ENCODE measurements at regions not wholly inside any gene's neighbourhood (a gene's known extent, or its start where the extent isn't known, plus 50 kb on each side); places are given as distances from the start of the nearest gene placed in this dataset.

GRCh38 chr13:107834717-107835116 lies 380.6 kb downstream of the LIG4 start:
- no peak for DNase-seq
- peaks cover 0 to 25% (median 0%) of the 10 kb centered on the region in 9 donors for H3K9me3 Mint-ChIP-seq
- H3K27ac Mint-ChIP-seq: no peak overlapping the region
- peaks cover 0 to 2% (median 0%) of the 10 kb centered on the region in 4 donors for H3K4me1 Mint-ChIP-seq
- peaks cover 0 to 13% (median 2%) of the 10 kb centered on the region in 5 donors for H3K27me3 Mint-ChIP-seq
- H3K4me3 Mint-ChIP-seq: no peak overlapping the region
- POLR2A ChIA-PET: no interaction called here
- H3K36me3 Mint-ChIP-seq: no peaks in the 10 kb centered on the region
- no peak for ATAC-seq

- Mint-ChIP-seq H3K27ac (no peak overlapping the region), H3K4me3 (no peak overlapping the region), H3K4me1 (peaks cover 0 to 2% (median 0%) of the 10 kb centered on the region in 4 donors), H3K27me3 (peaks cover 0 to 13% (median 3%) of the 10 kb centered on the region in 5 donors), H3K36me3 (no peaks in the 10 kb centered on the region), H3K9me3 (peaks cover 0 to 26% (median 0%) of the 10 kb centered on the region in 9 donors)
- no peak for ATAC-seq
- no peak for DNase-seq
- POLR2A ChIA-PET: no interaction called here
Observed at GRCh38 chr13:107834281-107834680, 381.1 kb downstream of the LIG4 start.

- Mint-ChIP-seq H3K4me1 (peaks cover 0 to 2% (median 0%) of the 10 kb centered on the region in 4 donors), H3K9me3 (peaks cover 0 to 26% (median 0%) of the 10 kb centered on the region in 9 donors), H3K27me3 (peaks cover 0 to 13% (median 1%) of the 10 kb centered on the region in 5 donors), H3K36me3 (no peaks in the 10 kb centered on the region), H3K27ac (no peak overlapping the region), H3K4me3 (no peak overlapping the region)
- POLR2A ChIA-PET: no interaction called here
- DNase-seq: no peak
- ATAC-seq: no peak
Observed at GRCh38 chr13:107832500-107833100, 382.7 kb downstream of the LIG4 start.

GRCh38 chr13:107830804-107831203 lies 384.5 kb downstream of the LIG4 start:
- Mint-ChIP-seq H3K9me3 (peaks cover 0 to 26% (median 0%) of the 10 kb centered on the region in 9 donors), H3K4me1 (peaks cover 0 to 2% (median 0%) of the 10 kb centered on the region in 4 donors), H3K27me3 (peaks cover 0 to 13% (median 3%) of the 10 kb centered on the region in 5 donors), H3K27ac (no peak overlapping the region), H3K36me3 (no peaks in the 10 kb centered on the region), H3K4me3 (no peak overlapping the region)
- POLR2A ChIA-PET: no interaction called here
- ATAC-seq (no peak), DNase-seq (no peak)

DNA sequence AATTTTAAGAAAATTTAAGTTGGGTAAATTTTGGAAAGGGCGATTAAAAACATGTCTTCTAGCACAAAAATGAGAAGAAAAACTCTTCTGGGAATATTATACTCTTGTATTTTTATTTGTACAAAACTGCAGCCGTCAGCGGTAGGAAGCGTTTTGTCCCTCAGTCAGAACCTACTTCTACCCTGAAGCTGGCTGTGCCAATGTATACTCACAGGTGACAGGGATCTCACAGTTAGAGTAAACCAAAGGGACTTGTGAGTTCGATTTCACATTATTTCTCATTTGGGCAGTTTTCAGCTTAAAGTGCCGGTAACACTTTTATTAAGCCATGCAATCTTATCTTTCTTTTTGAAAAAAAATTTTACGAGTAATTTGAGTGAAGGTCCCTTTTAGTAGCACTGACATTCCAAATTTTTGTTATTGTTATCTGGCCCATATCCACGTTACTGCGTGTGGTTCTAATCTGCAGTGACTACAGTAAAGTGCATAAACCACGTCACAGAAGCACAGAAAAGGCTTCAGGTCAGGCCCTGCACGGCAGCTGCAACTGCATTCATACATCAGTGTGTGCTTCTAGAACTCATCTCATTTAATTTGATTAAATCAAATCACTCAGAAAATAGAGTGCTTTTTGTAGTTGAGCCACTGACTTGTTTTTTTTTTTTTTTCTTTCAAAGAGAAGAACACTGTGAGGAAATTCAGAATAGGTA lies 387.3 kb downstream of the LIG4 start:
- ATAC-seq (no peak), DNase-seq (no peak)
- Mint-ChIP-seq H3K27me3 (peaks cover 0 to 12% (median 3%) of the 10 kb centered on the region in 5 donors), H3K9me3 (peaks cover 0 to 25% (median 0%) of the 10 kb centered on the region in 9 donors), H3K4me3 (no peak overlapping the region), H3K36me3 (no peaks in the 10 kb centered on the region), H3K4me1 (peaks cover 0 to 2% (median 0%) of the 10 kb centered on the region in 4 donors), H3K27ac (no peak overlapping the region)
- POLR2A ChIA-PET: no interaction called here

DNA sequence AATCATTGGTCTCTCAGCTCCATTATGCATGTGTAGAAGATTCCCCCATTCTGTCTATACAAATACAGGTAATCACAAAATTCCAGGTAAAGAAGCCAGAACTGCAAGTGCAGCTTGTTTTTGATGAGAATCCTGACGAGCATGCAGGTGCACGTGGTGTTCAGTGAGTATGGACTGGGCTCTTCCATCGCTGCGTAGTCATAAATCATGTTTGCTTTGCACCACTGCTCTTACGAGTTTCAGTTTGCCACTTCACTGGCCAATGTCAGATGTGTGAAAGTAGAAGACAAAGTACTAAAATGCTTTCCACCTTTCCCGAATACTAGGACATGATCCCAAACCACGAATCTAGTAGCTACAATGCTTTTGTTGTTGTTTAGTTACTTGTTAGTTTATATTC lies 390.7 kb downstream of the LIG4 start:
- Mint-ChIP-seq H3K4me1 (no peaks in the 10 kb centered on the region), H3K4me3 (no peak overlapping the region), H3K27ac (no peak overlapping the region), H3K27me3 (peaks cover 0 to 1% (median 0%) of the 10 kb centered on the region in 5 donors), H3K36me3 (no peaks in the 10 kb centered on the region), H3K9me3 (peaks cover 0 to 13% (median 0%) of the 10 kb centered on the region in 9 donors)
- POLR2A ChIA-PET: no interaction called here
- no peak for DNase-seq
- no peak for ATAC-seq

DNA sequence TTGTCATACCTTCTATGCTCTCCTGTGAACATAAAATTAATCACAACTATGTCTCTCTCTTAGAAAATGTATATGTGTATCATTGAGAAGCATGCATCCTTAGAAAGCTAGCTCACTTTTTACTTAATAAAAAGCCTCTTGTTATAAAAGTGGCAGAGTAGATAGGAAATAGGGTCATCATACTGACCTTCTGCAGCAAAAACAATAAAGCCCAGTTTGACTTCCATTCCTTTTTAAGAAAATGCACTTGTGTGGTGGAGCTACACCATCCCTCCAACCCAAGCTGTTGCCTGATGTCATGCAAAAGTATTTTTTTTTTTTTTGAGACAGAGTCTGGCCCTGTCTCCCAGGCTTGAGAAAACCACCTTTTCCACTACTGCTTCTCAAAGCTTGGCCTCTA lies 393.3 kb downstream of the LIG4 start:
- Mint-ChIP-seq H3K9me3 (peaks cover 0 to 6% (median 0%) of the 10 kb centered on the region in 9 donors), H3K4me1 (no peaks in the 10 kb centered on the region), H3K4me3 (no peak overlapping the region), H3K36me3 (no peaks in the 10 kb centered on the region), H3K27me3 (peaks cover 0 to 1% (median 0%) of the 10 kb centered on the region in 5 donors), H3K27ac (no peak overlapping the region)
- no peak for ATAC-seq
- POLR2A ChIA-PET: no interaction called here
- no peak for DNase-seq

DNA sequence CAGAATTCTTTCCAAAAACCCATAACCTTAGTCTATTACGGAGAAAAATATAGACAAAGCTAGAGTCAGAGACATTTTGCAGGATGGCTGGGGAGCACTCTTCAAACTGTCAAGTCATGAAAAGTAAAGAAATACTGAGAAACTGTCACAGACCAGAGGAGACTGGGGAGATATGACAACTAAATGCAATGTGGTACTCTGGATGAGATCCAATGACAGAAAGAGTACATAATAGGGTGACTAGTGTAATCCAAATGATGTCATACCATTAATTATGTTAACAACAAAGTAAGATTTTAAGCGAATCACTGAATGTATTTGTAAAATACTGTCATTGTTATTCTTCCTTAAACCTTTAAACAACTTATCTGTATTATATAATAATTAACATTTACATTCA lies 393.8 kb downstream of the LIG4 start:
- ATAC-seq (no peak), DNase-seq (no peak)
- Mint-ChIP-seq H3K27ac (no peak overlapping the region), H3K4me3 (no peak overlapping the region), H3K36me3 (no peaks in the 10 kb centered on the region), H3K4me1 (no peaks in the 10 kb centered on the region), H3K27me3 (no peaks in the 10 kb centered on the region), H3K9me3 (peaks cover 0 to 6% (median 0%) of the 10 kb centered on the region in 9 donors)
- POLR2A ChIA-PET: no interaction called here

DNA sequence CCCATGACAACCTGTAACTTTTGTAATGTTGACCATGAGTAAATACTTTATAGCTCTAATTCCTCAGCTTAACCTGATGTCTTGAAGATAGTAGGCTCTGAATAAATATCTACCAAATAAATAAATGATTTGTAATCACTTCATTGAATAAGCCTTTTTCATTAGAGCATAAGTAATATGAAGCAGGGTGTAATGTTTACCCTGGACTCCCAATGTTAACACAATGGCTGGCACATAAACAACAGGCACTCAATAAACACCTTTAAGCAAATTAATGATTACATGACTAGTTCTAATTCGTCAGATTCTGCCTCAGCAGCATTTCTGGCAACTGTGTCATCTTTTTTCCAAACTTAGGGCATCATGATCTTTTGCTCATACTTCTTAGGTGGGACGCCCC lies 396.3 kb downstream of the LIG4 start:
- Mint-ChIP-seq H3K4me3 (no peak overlapping the region), H3K9me3 (peaks cover 0 to 2% (median 0%) of the 10 kb centered on the region in 9 donors), H3K36me3 (no peaks in the 10 kb centered on the region), H3K4me1 (no peaks in the 10 kb centered on the region), H3K27me3 (peaks cover 0 to 1% (median 0%) of the 10 kb centered on the region in 5 donors), H3K27ac (no peak overlapping the region)
- DNase-seq (no peak), ATAC-seq (no peak)
- POLR2A ChIA-PET: no interaction called here

DNA sequence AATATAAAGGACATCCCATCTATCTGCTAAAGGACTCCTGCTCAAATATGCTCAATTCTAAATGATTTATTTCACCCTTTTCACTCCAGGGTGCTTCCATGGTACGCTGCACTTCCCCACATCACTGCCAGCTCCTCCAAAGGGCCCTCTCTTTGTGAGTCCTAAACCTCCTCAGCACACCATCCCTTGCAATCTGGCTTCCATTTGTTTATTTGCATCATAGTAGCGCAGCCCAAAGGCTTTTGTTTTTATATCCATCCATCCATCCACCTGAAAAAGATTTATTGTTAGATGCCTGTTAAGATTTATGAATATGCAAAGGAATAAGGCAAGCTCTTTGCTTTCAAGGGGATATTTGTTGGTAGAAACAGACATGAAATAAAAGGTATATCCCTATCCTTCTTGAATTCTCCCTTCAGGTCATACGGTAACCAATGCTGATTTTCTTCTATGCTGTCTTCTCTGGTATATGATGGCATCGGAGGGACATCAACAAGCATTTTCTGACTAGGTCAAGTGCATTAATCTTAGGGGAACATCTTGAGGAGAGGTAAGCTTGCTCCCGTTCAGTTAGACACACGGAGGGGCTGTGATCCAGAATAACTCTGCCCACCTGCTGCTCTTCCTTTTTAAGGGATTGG lies 397.6 kb downstream of the LIG4 start:
- Mint-ChIP-seq H3K36me3 (no peaks in the 10 kb centered on the region), H3K4me3 (no peak overlapping the region), H3K27me3 (peaks cover 0 to 1% (median 0%) of the 10 kb centered on the region in 5 donors), H3K27ac (no peak overlapping the region), H3K4me1 (no peaks in the 10 kb centered on the region), H3K9me3 (peaks cover 0 to 2% (median 0%) of the 10 kb centered on the region in 9 donors)
- ATAC-seq: no peak
- no peak for DNase-seq
- POLR2A ChIA-PET: no interaction called here

- no peaks in the 10 kb centered on the region for H3K36me3 Mint-ChIP-seq
- POLR2A ChIA-PET: no interaction called here
- H3K4me1 Mint-ChIP-seq: no peaks in the 10 kb centered on the region
- H3K9me3 Mint-ChIP-seq: no peaks in the 10 kb centered on the region
- H3K27ac Mint-ChIP-seq: no peak overlapping the region
- H3K27me3 Mint-ChIP-seq: peaks cover 0 to 1% (median 0%) of the 10 kb centered on the region in 5 donors
- no peak for ATAC-seq
- DNase-seq: no peak
- H3K4me3 Mint-ChIP-seq: no peak overlapping the region
Observed at GRCh38 chr13:107812014-107812412, 403.3 kb downstream of the LIG4 start.

- no peak for ATAC-seq
- no peak for DNase-seq
- no peaks in the 10 kb centered on the region for H3K9me3 Mint-ChIP-seq
- H3K36me3 Mint-ChIP-seq: no peaks in the 10 kb centered on the region
- H3K27me3 Mint-ChIP-seq: peaks cover 0 to 1% (median 0%) of the 10 kb centered on the region in 5 donors
- POLR2A ChIA-PET: no interaction called here
- no peak overlapping the region for H3K4me3 Mint-ChIP-seq
- H3K27ac Mint-ChIP-seq: no peak overlapping the region
- H3K4me1 Mint-ChIP-seq: no peaks in the 10 kb centered on the region
Observed at GRCh38 chr13:107811233-107812013, 403.9 kb downstream of the LIG4 start.

DNA sequence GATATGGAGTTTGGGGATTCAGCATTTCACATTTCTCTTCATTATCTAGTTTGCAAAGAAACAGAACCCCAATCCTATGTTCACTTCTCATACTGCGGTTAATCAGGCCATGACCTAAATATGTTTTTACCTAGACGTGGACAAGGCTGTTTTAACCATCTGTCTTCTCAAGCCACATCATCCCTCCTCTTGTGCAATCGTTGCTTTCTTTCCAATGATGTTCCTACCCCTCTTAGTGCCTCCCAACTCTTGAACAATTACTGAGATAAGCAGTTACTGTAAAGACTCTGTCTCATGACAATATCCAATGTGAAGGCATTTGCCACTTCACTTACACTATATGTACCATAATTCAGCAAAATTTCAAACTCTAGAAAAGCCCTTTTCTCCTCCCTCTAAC lies 406.2 kb downstream of the LIG4 start:
- ATAC-seq (no peak), DNase-seq (no peak)
- H3K4me3 Mint-ChIP-seq: no peak overlapping the region
- peaks cover 0 to 4% (median 0%) of the 10 kb centered on the region in 9 donors for H3K9me3 Mint-ChIP-seq
- H3K27me3 Mint-ChIP-seq: no peaks in the 10 kb centered on the region
- no peaks in the 10 kb centered on the region for H3K36me3 Mint-ChIP-seq
- H3K4me1 Mint-ChIP-seq: no peaks in the 10 kb centered on the region
- POLR2A ChIA-PET: no interaction called here
- no peak overlapping the region for H3K27ac Mint-ChIP-seq

All from naive thymus-derived CD8-positive, alpha-beta T cell (primary cell).